ENCODE measurements at regions not wholly inside any gene's neighbourhood (a gene's known extent, or its start where the extent isn't known, plus 50 kb on each side); places are given as distances from the start of the nearest gene placed in this dataset.

- CTCF ChIA-PET = interaction anchor here (2.0 kb wide), 1 partner anchor 8 kb away, joined by 5 read pairs; no protein-coding TSS in a partner anchor
- TF ChIP-seq PAX5 (IDR thresholded peaks at IDR 0.05; ENCODE audit: borderline replicate concordance, low read depth, low read length) (no peak), EP300 (IDR thresholded peaks at IDR 0.05; ENCODE audit: borderline replicate concordance in 1 of 2, control insufficient read depth in 1 of 2, low read depth in 2 of 2, low read length in 2 of 2) (no peak), IKZF1 (conservative IDR thresholded peaks at IDR 0.05) (no peak), RFX5 (IDR thresholded peaks at IDR 0.05; ENCODE audit: low read depth, low read length) (no peak), NBN (IDR thresholded peaks at IDR 0.05) (no peak), SUPT20H (IDR thresholded peaks at IDR 0.05; ENCODE audit: borderline replicate concordance, control insufficient read depth, low read depth, low read length) (no peak), SIN3A (IDR thresholded peaks at IDR 0.05; ENCODE audit: low read depth, low read length) (no peak), BCL11A (IDR thresholded peaks at IDR 0.05; ENCODE audit: low read depth, low read length) (no peak), KAT2A (conservative IDR thresholded peaks at IDR 0.05; ENCODE audit: control insufficient read depth, low read depth, low read length) (no peak), CEBPZ (IDR thresholded peaks at IDR 0.05; ENCODE audit: low read depth, low read length) (no peak), BACH1 (IDR thresholded peaks at IDR 0.05; ENCODE audit: borderline replicate concordance) (no peak), CBFB (IDR thresholded peaks at IDR 0.05; ENCODE audit: low read depth) (no peak), ETV6 (conservative IDR thresholded peaks at IDR 0.05 in 1 of 2, IDR thresholded peaks at IDR 0.05 in 1 of 2; ENCODE audit: borderline replicate concordance in 1 of 2, low read depth in 1 of 2) (no peak)
- TF ChIP-seq, protein P1, sequence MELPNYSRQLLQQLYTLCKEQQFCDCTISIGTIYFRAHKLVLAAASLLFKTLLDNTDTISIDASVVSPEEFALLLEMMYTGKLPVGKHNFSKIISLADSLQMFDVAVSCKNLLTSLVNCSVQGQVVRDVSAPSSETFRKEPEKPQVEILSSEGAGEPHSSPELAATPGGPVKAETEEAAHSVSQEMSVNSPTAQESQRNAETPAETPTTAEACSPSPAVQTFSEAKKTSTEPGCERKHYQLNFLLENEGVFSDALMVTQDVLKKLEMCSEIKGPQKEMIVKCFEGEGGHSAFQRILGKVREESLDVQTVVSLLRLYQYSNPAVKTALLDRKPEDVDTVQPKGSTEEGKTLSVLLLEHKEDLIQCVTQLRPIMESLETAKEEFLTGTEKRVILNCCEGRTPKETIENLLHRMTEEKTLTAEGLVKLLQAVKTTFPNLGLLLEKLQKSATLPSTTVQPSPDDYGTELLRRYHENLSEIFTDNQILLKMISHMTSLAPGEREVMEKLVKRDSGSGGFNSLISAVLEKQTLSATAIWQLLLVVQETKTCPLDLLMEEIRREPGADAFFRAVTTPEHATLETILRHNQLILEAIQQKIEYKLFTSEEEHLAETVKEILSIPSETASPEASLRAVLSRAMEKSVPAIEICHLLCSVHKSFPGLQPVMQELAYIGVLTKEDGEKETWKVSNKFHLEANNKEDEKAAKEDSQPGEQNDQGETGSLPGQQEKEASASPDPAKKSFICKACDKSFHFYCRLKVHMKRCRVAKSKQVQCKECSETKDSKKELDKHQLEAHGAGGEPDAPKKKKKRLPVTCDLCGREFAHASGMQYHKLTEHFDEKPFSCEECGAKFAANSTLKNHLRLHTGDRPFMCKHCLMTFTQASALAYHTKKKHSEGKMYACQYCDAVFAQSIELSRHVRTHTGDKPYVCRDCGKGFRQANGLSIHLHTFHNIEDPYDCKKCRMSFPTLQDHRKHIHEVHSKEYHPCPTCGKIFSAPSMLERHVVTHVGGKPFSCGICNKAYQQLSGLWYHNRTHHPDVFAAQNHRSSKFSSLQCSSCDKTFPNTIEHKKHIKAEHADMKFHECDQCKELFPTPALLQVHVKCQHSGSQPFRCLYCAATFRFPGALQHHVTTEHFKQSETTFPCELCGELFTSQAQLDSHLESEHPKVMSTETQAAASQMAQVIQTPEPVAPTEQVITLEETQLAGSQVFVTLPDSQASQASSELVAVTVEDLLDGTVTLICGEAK (IDR thresholded peaks at IDR 0.05; ENCODE audit: borderline replicate concordance) = no peak
Measured at GRCh38 chr13:109272595-109273325, 513.6 kb downstream of the IRS2 start.

More at GRCh38 chr13:109272595-109273325, 513.6 kb downstream of the IRS2 start:
- Histone ChIP-seq H3K9ac (ENCODE audit: control insufficient read depth, insufficient read depth, low read length) (no peak overlapping the region), H3K4me1 (ENCODE audit: control insufficient read depth, insufficient read depth, low read length) (no peaks in the 10 kb centered on the region), H3K9me3 (replicated peaks; ENCODE audit: control insufficient read depth, insufficient read depth, low read length) (no peaks in the 10 kb centered on the region; the same call in 2 of the 3 replicates), H2AFZ (ENCODE audit: control insufficient read depth, low read depth, low read length) (no peak overlapping the region), H3K27ac (ENCODE audit: control insufficient read depth, insufficient read depth) (no peak overlapping the region), H3K4me2 (ENCODE audit: control insufficient read depth, insufficient read depth) (no peak overlapping the region), H4K20me1 (ENCODE audit: control insufficient read depth, insufficient read depth) (no peaks in the 10 kb centered on the region), H3K4me3 (no peak overlapping the region), H3K79me2 (ENCODE audit: control insufficient read depth, insufficient read depth, low read length) (no peaks in the 10 kb centered on the region), H3K27me3 (replicated peaks in 1 of 2; ENCODE audit: control insufficient read depth in 2 of 2, insufficient read depth in 2 of 2, low read length in 1 of 2) (no peaks in the 10 kb centered on the region), H3K36me3 (ENCODE audit: control insufficient read depth in 2 of 2, insufficient read depth in 2 of 2, low read length in 1 of 2) (no peaks in the 10 kb centered on the region)
- no peak for DNase-seq (ENCODE audit: low read depth, low spot score)
- ATAC-seq = no peak
- no TSS peak for BruUV-seq (replicated peaks)
- SMC1A ChIA-PET (ENCODE audit: uncharacterized antibody, unreplicated experiment) = interaction anchor here (0.7 to 0.9 kb wide), 2 partner anchors 9 to 68 kb away, joined by 3 read pairs; no protein-coding TSS in a partner anchor
- intact Hi-C loops (cut with micrococcal nuclease; ENCODE audit: unreplicated experiment) = no loop called here
- RAD21 ChIA-PET (ENCODE audit: unreplicated experiment) = no interaction called here
- 43% methylated on average over 6 of the region's 6 CpGs for WGBS (ENCODE audit: insufficient coverage, insufficient replicate concordance, low lambda C conversion rate, missing lambda C conversion rate)
- in situ Hi-C loops (cut with MboI) = no loop called here
- POLR2A ChIA-PET = no interaction called here
- FAIRE-seq = no peak

Measured in GM12878 (cell line).